SJSA1 (cell line): ENCODE measurements at regions not wholly inside any gene's neighbourhood (a gene's known extent, or its start where the extent isn't known, plus 50 kb on each side); places are given as distances from the start of the nearest gene placed in this dataset.

Experiments
- DNase-seq, 2 experiments: peaks; one replicate each; pipeline ENCODE4 v3.0.0-alpha.2; 2015 to 2020; ENCODE audit warnings: low spot score in 2 of 2, low read depth in 1 of 2
- H3K27ac ChIP-seq: fragments of 250-450 bp; sonication (Bioruptor Pico); 2 replicates; pipeline ENCODE4 v1.5.1; 2020; ENCODE audit warnings: mild to moderate bottlenecking, moderate library complexity
- H3K27me3 ChIP-seq: fragments of 250-450 bp; sonication (Bioruptor Pico); replicated peaks from 2 replicates; pipeline ENCODE4 v1.5.1; 2020; ENCODE audit warnings: mild to moderate bottlenecking, moderate library complexity
- H3K36me3 ChIP-seq: fragments of 250-450 bp; sonication (Bioruptor Pico); 2 replicates; pipeline ENCODE4 v1.5.1; 2020; ENCODE audit warnings: mild to moderate bottlenecking
- H3K4me1 ChIP-seq: fragments of 250-450 bp; sonication (Bioruptor Pico); replicated peaks from 2 replicates; pipeline ENCODE4 v1.6.1; 2021; ENCODE audit warnings: mild to moderate bottlenecking
- H3K4me3 ChIP-seq: fragments of 250-450 bp; sonication (Bioruptor Pico); 2 replicates; pipeline ENCODE4 v1.5.1; 2020; ENCODE audit warnings: mild to moderate bottlenecking
- H3K9me3 ChIP-seq: fragments of 250-450 bp; sonication (Bioruptor Pico); replicated peaks from 2 replicates; pipeline ENCODE4 v1.5.1; 2020; ENCODE audit warnings: mild to moderate bottlenecking

DNA sequence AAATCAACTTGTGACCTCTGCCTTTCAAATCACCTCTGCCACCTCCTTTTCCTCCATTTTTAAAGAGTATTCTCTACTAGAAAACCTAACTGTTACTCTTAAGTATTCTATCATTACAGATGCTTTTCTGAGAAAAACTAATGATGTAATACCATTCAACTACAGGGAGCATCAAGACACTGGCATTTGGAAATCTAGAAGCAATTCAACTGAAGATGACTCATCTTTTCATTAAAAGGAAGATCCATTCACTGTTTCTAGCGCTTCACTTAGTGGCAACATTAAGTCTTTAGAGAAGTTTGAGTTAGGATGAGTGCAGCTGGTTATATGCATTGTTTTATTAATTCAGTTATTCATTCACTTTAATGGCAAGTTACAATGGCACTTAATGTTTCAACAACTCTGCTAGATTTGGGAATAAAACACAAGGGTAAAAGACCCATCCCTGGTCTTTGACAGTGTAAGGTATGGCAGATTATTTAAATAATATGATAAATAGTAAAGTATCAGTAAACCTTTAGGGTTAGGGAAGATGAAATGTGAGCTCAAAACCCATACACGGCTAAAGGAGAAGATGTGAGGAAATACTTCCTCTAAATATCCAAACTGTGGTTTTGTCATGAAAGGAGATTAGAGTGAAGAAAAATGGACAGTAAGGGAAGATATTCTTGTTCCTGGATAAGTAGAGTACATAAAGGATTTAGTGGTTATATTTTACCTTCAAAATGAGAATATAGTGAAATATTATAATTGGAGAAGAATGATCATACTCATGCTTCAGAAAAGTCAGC lies 61.7 kb downstream of the KCNJ2 start:
- no peaks in the 10 kb centered on the region for H3K27me3 ChIP-seq
- no peak for DNase-seq
- H3K4me1 ChIP-seq = no peaks in the 10 kb centered on the region
- no peak overlapping the region for H3K27ac ChIP-seq
- H3K36me3 ChIP-seq = no peaks in the 10 kb centered on the region
- no peak overlapping the region for H3K4me3 ChIP-seq
- no peaks in the 10 kb centered on the region for H3K9me3 ChIP-seq

DNA sequence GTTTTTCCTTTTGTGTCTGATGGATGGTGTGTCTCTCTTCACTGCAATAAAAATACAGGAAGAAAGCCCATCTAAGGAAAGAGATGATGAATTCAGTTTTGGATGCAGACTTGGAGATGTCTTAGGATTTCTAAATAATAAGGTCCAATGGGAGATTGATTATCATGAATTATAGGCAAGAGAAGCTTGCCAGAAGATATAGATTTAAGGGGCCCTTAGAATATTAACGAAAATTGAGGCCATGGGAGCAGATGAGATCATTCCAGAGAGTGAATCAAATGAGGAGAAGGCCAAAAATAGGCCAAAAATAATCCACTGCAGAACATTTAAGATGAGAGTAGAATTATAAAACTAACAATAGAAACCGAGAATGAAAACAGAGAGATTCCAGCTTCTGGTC lies 63.1 kb downstream of the KCNJ2 start:
- Histone ChIP-seq H3K36me3 (no peaks in the 10 kb centered on the region), H3K9me3 (no peaks in the 10 kb centered on the region), H3K4me1 (no peaks in the 10 kb centered on the region), H3K27ac (no peak overlapping the region), H3K27me3 (no peaks in the 10 kb centered on the region), H3K4me3 (no peak overlapping the region)
- no peak for DNase-seq

DNA sequence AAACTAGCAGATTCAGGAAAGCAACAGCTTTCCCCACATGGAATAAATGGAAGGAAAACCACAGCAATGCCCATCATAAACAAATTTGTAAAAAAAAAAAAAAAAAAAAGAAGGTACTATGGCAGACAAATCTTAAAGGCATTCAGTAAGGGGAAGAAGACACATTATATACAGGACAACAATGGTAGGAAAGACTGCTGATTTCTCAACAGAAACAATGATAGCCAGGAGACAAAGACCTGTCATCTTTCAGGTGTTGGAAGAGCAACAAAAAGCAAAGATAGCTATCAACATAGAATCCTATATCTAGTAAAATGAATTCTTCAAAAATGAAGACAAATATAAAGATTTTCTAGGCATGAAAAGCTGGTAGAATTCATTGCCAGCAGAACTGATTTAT lies 65.9 kb downstream of the KCNJ2 start:
- no peak for DNase-seq
- Histone ChIP-seq H3K9me3 (no peaks in the 10 kb centered on the region), H3K36me3 (no peaks in the 10 kb centered on the region), H3K4me3 (no peak overlapping the region), H3K4me1 (no peaks in the 10 kb centered on the region), H3K27me3 (no peaks in the 10 kb centered on the region), H3K27ac (no peak overlapping the region)

DNA sequence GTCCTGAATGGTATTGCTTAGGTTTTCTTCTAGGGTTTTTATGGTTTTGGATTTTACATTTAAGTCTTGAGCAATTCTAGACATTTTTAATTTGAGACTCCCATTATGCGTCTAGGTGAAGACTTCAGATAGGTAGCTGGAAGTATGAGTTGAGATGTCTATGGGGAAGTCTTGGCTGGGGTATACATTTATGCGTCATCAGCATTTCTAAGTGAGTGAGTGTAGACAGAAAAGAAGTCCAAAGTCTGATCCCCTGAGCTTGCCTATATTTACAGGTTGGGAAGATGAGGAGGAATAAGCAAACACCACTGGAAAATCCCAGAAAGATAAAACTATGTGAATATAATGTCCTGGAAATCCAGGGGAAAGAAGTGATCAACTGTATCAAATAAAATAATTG lies 68.9 kb downstream of the KCNJ2 start:
- Histone ChIP-seq H3K4me1 (no peaks in the 10 kb centered on the region), H3K9me3 (no peaks in the 10 kb centered on the region), H3K4me3 (no peak overlapping the region)

DNA sequence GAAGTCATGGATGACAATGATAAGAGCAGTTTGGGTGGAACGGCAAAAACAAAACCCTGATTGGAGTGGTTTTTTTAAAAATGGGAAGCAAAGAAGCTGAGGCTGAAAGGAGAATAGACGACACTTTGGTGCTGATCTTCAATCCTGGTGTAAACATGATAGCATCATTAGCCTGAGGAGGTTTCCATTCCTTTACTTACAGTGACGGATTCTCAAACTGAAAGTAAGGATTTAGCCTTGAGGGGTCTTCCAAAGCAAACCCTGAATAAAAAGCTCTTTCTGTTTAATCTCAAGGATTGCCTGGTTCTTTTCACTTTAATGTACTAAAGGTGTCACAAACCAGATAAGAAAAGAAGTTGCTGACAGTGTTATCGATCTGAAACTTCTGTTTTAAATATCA lies 69.3 kb downstream of the KCNJ2 start:
- Histone ChIP-seq H3K4me1 (no peaks in the 10 kb centered on the region), H3K4me3 (no peak overlapping the region)

More for the DNA sequence above, 68.9 kb downstream of the KCNJ2 start:
- Histone ChIP-seq H3K27ac (no peak overlapping the region), H3K36me3 (no peaks in the 10 kb centered on the region), H3K27me3 (no peaks in the 10 kb centered on the region)
- DNase-seq = no peak

DNA sequence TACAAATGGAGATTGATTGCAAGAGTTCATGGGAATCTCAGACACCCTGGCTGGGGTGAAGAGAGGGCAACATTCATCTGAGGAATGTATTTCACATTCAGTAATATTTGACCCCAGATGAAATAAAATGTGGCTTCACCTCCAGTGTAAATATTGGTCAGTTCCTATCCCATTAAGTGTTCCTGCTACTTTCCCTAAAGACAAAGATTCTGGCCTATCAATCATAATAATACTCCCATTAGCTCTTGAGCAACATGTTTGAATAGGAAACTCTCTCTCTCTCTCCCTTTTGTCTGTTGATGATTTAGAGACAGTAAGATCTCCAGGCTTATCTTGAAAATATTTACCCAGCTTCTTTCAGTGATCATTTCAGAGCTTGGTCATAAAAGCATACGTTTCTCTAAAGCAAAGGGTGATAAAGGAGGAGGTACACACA lies 70.1 kb downstream of the KCNJ2 start:
- H3K36me3 ChIP-seq = no peaks in the 10 kb centered on the region
- no peak overlapping the region for H3K27ac ChIP-seq
- DNase-seq = no peak
- H3K9me3 ChIP-seq = no peaks in the 10 kb centered on the region
- no peak overlapping the region for H3K4me3 ChIP-seq
- H3K27me3 ChIP-seq = no peaks in the 10 kb centered on the region
- H3K4me1 ChIP-seq = no peaks in the 10 kb centered on the region

More for the DNA sequence above, 69.3 kb downstream of the KCNJ2 start:
- Histone ChIP-seq H3K27ac (no peak overlapping the region), H3K9me3 (no peaks in the 10 kb centered on the region), H3K36me3 (no peaks in the 10 kb centered on the region), H3K27me3 (no peaks in the 10 kb centered on the region)
- no peak for DNase-seq

DNA sequence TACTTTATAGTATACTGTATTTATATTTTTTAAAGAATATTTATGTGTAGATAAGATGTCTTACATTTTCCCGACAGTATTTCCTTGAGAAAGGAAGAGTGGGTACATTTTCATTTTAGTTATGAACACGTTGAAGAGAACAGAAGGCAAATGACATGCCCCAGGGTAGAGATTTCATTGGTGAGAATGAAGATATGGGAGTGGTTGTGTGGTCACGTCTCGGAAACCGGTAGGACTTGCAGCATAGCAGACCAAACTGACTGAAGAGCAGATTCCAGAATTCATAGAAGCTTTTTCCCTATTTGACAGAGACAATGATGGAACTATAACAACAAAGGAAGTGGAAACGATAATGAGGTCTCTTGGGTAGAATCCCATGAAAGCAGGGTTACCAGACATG lies 71.7 kb downstream of the KCNJ2 start:
- H3K4me3 ChIP-seq = no peak overlapping the region
- DNase-seq = no peak
- no peaks in the 10 kb centered on the region for H3K27me3 ChIP-seq
- H3K4me1 ChIP-seq = no peaks in the 10 kb centered on the region
- H3K9me3 ChIP-seq = no peaks in the 10 kb centered on the region
- no peaks in the 10 kb centered on the region for H3K36me3 ChIP-seq
- no peak overlapping the region for H3K27ac ChIP-seq

DNA sequence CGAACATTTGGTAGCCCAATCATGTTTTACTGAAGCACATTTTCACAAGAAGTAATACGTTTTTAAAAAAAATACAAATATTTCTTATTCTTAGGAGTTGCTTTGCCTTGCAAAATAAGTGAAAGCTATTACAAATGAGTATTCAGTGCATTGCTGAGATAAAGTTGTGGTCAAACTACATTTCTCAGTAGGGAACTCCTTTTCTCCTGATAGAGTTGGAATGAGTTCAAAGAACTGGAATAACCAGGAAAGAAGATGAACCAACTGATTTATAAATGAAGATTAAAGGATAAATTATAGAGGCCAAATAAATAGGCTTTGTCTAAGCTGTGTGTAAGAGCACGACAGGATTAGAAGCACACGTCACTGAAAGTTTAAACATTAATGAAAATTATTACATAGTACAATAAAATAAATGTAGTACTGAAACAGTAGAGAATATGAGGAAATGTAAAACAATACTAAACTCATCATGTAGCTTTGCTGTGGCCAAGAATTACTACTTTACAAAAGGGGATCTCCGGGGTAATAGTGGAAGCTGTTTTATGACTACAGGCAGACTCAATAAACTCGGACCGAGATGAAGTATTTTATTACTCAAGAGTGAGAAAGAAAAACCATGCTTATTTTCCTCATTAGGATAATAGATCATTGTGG lies 73.6 kb downstream of the KCNJ2 start:
- no peaks in the 10 kb centered on the region for H3K9me3 ChIP-seq
- no peaks in the 10 kb centered on the region for H3K36me3 ChIP-seq
- no peaks in the 10 kb centered on the region for H3K27me3 ChIP-seq
- no peak overlapping the region for H3K4me3 ChIP-seq
- no peaks in the 10 kb centered on the region for H3K4me1 ChIP-seq
- DNase-seq = no peak
- H3K27ac ChIP-seq = no peak overlapping the region

DNA sequence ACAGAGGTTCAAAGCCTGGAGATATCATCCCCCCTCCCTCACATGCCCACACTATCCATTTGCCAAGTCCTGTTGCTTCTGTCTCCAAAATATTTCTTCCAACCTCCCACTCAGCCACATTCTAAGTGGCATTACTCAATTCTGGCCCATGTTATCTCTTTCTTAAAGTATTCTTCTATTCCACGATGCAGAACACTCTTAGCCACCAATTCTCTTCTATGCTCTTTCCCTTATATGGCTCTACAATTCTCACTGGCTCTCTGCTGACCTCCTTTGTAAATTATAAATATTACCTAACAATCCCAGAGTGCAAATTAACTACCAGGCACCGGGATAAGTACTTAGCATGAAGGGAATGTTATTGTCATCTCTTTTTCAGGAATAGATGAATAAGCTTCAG lies 82.4 kb downstream of the KCNJ2 start:
- DNase-seq = no peak
- Histone ChIP-seq H3K27me3 (no peaks in the 10 kb centered on the region), H3K9me3 (no peaks in the 10 kb centered on the region), H3K4me1 (peaks cover 5% of the 10 kb centered on the region), H3K36me3 (no peaks in the 10 kb centered on the region), H3K4me3 (no peak overlapping the region), H3K27ac (no peak overlapping the region)

DNA sequence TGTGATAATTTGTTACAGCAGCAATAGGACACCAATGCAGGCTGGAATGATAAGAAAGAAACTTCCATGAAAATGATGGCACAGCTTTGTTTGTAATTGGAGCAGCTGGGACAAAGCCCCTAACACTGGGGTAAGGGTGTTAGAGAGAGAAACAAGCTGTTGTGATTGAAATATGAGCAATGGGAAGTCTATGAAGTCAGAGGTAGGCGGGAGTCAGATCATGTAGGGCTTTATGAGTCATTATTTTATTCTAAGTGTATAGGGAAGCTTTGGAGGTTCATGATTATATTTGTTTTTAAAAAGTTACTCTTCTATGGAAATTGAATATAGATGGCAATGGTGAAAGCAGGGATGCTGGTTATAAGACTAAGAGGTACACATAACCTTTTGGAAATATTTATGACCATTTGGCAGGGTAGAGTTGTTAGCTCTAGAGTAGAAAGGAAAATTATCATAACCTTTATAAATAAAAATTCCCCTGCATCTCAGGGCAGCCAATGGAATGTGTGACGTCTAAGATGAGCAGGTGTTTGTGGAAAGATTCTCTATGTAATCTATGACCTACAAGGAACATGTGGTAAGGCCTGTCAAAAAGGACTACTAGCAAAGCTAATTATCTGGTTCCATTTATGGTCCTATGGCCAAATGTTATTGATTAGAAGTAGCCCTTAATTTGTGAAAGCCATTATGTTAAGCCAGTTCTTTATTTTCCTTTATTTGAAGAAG lies 85.6 kb downstream of the KCNJ2 start:
- Histone ChIP-seq H3K36me3 (no peaks in the 10 kb centered on the region), H3K9me3 (no peaks in the 10 kb centered on the region), H3K27ac (no peak overlapping the region), H3K27me3 (no peaks in the 10 kb centered on the region), H3K4me3 (no peak overlapping the region), H3K4me1 (peaks cover 7% of the 10 kb centered on the region)
- DNase-seq = no peak

DNA sequence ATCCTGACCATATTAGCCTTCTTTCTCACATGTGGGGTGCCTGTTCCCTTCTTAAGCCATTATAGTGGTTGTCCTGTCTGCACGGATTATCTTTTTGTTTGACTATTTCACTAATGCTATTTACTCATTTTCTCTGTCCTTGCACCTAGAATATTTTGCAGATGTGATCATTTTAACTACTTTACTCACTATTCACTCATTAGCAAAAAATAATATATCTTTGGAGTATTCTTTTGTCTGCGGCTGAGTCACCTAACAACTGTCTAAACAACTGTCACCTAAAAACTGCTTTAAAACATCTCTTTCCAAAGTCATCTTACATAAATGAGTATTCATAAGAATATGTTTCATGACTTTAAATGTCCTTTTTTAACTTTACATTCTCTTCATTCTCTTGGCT lies 87.4 kb downstream of the KCNJ2 start:
- DNase-seq = peak in 1 of 2 experiments; percentile 46
- peaks cover 7% of the 10 kb centered on the region for H3K4me1 ChIP-seq
- no peaks in the 10 kb centered on the region for H3K27me3 ChIP-seq
- no peaks in the 10 kb centered on the region for H3K36me3 ChIP-seq
- no peak overlapping the region for H3K4me3 ChIP-seq
- H3K9me3 ChIP-seq = no peaks in the 10 kb centered on the region
- no peak overlapping the region for H3K27ac ChIP-seq

DNA sequence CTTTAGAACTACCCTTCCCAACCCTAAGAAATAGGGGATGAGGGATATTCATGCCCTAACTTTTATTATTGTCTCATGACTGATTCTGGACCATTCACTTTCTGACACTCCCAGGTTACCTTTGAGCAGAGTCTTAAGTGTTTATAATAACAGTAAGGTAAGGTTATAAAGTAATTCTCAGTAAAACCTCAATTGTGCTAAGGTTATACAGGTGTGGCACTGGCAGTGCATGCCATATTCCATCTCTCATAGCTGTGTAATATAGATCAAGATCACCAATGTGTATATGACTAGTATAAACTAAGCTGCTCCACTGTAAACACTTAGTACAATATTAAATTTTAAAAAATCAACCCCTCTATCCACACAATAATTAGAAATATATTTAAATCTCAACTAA lies 89.1 kb downstream of the KCNJ2 start:
- Histone ChIP-seq H3K27ac (no peak overlapping the region), H3K36me3 (no peaks in the 10 kb centered on the region), H3K27me3 (no peaks in the 10 kb centered on the region), H3K4me3 (no peak overlapping the region), H3K4me1 (peaks cover 7% of the 10 kb centered on the region), H3K9me3 (no peaks in the 10 kb centered on the region)
- DNase-seq = no peak

DNA sequence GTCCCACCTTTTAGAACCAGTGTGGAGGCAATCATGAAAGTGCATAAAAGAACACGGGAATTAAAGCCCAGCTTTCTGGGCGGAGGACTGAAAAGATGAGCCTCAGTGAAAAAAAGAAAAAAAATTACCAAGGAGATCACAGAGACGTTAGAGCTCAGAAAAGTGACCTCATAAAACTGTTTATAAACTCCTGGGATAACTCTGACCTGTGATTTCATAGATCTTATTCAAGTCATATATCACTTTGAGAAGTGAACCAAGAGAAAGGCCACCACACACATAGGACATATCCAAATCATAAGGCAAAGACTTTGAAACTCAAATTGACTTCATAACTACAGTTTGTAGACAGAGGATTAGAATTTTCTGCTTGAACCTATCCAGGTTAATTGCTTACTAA lies 90.1 kb downstream of the KCNJ2 start:
- H3K36me3 ChIP-seq = no peaks in the 10 kb centered on the region
- DNase-seq = no peak
- H3K27ac ChIP-seq = no peak overlapping the region
- H3K27me3 ChIP-seq = no peaks in the 10 kb centered on the region
- H3K9me3 ChIP-seq = no peaks in the 10 kb centered on the region
- peaks cover 7% of the 10 kb centered on the region for H3K4me1 ChIP-seq
- H3K4me3 ChIP-seq = no peak overlapping the region

DNA sequence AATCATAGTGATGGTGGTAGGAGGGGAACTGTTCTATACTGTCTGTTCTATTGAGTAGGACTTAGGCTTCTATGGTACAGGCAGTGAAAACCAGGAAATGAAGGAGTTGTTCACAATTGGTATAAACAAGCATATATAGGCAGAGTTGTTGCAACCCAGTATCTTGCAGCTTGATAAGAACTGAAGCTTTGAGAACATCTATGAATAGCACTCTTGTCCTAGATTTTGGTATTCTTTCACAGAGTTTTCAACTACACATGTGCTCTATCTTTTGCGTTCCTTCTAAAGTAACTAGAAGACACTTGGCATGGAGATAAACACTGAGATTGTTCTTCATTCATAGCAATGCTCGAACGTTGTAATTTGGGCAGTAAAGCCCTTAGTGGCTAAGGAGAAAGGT lies 91.8 kb downstream of the KCNJ2 start:
- no peaks in the 10 kb centered on the region for H3K9me3 ChIP-seq
- H3K27me3 ChIP-seq = no peaks in the 10 kb centered on the region
- H3K27ac ChIP-seq = no peak overlapping the region
- no peaks in the 10 kb centered on the region for H3K36me3 ChIP-seq
- no peak overlapping the region for H3K4me3 ChIP-seq
- peaks cover 7% of the 10 kb centered on the region for H3K4me1 ChIP-seq
- no peak for DNase-seq
